OCI-M2 (cell line): ENCODE measurements at regions not wholly inside any gene's neighbourhood (a gene's known extent, or its start where the extent isn't known, plus 50 kb on each side); places are given as distances from the start of the nearest gene placed in this dataset.
"Not testable (repeated sequence)": the region's sequence is repeated elsewhere in the genome, so short reads cannot be mapped to it uniquely, and the experiment has no call there.

Experiments
- DNase-seq: peaks from one replicate; lab custom pipeline; 2025; ENCODE audit not compliant: unreplicated experiment; lab: John Stamatoyannopoulos, UW

GRCh38 chr13:64505336-64505910, 2724.7 kb downstream of the PCDH9 start:
- DNase-seq = no peak

GRCh38 chr13:64488731-64489130, 2741.4 kb downstream of the PCDH9 start:
- DNase-seq = no peak

GRCh38 chr13:64482373-64482772, 2747.8 kb downstream of the PCDH9 start:
- DNase-seq = no peak

GRCh38 chr13:64480672-64481071, 2749.5 kb downstream of the PCDH9 start:
- DNase-seq = no peak

- DNase-seq = no peak
These were observed 2749.9 kb downstream of the PCDH9 start for GRCh38 chr13:64480211-64480610.

GRCh38 chr13:64477146-64477545, 2753.0 kb downstream of the PCDH9 start:
- DNase-seq = no peak

- DNase-seq = not testable (repeated sequence)
These were observed 2754.0 kb downstream of the PCDH9 start for GRCh38 chr13:64476041-64476568.

GRCh38 chr13:64471916-64472315, 2758.2 kb downstream of the PCDH9 start:
- no peak for DNase-seq

- no peak for DNase-seq
These were observed 2759.4 kb downstream of the PCDH9 start for GRCh38 chr13:64470751-64471150.

GRCh38 chr13:64459778-64460177, 2770.4 kb downstream of the PCDH9 start:
- DNase-seq = no peak

GRCh38 chr13:64457976-64458375, 2772.2 kb downstream of the PCDH9 start:
- no peak for DNase-seq

GRCh38 chr13:64455124-64455523, 2775.0 kb downstream of the PCDH9 start:
- DNase-seq = no peak

- no peak for DNase-seq
These were observed 2776.3 kb downstream of the PCDH9 start for GRCh38 chr13:64453831-64454230.

- no peak for DNase-seq
These were observed 2783.8 kb downstream of the PCDH9 start for GRCh38 chr13:64446372-64446771.

- DNase-seq = no peak
These were observed 2788.4 kb downstream of the PCDH9 start for GRCh38 chr13:64441740-64442139.

- no peak for DNase-seq
These were observed 2792.1 kb downstream of the PCDH9 start for GRCh38 chr13:64438084-64438483.

- no peak for DNase-seq
These were observed 2800.4 kb downstream of the PCDH9 start for GRCh38 chr13:64429691-64430090.

GRCh38 chr13:64428196-64428595, 2801.9 kb downstream of the PCDH9 start:
- no peak for DNase-seq

GRCh38 chr13:64423467-64423866, 2806.7 kb downstream of the PCDH9 start:
- DNase-seq = no peak

- DNase-seq = no peak
These were observed 2810.0 kb downstream of the PCDH9 start for GRCh38 chr13:64420181-64420580.

GRCh38 chr13:64417581-64417980, 2812.6 kb downstream of the PCDH9 start:
- DNase-seq = no peak

GRCh38 chr13:64414381-64414780, 2815.8 kb downstream of the PCDH9 start:
- DNase-seq = no peak

GRCh38 chr13:64413529-64413928, 2816.6 kb downstream of the PCDH9 start:
- DNase-seq = no peak
